ENCODE measurements at regions not wholly inside any gene's neighbourhood (a gene's known extent, or its start where the extent isn't known, plus 50 kb on each side); places are given as distances from the start of the nearest gene placed in this dataset.

DNA sequence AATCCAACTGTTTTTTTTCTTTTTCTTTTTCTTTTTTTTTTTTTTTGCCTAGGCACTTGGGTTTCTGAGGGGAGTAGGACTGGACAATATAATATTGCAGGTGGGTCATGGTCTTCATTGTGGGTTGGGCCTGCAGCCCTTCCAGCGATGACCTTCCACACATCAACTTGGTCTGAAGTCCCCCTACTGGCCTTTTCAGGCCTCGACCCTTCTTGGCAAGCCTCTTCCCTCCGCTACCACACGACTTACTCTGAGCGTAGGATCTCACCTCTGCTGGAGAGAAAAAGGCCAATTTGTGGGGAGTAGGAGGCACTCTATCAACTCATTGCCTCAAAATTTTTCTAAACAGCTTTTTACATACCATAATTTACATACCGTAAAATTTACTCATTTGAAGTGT is 51.1 kb upstream of the GRIK3 start:
- DNase-seq, result no peak

GRCh38 chr1:37089750-37090149 is 55.4 kb upstream of the GRIK3 start:
- DNase-seq, result no peak

DNA sequence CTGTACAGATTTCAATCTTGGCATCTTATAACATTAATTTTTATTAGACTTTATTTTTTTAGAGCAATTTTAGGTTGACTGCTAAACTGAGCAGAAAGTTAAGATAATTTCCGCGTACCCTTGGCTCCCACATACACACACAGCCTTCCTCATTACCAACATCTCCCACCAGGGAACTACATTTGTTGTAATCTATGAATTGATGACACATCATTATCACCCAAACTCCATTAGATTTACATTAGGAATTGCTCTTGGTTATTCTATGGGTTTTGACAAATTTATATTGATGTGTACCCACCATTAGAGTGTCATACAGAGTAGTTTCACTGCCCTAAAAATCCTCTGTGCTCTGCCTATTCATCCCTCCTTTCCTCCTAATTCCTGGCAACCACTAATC is 56.4 kb upstream of the GRIK3 start:
- no peak for DNase-seq

DNA sequence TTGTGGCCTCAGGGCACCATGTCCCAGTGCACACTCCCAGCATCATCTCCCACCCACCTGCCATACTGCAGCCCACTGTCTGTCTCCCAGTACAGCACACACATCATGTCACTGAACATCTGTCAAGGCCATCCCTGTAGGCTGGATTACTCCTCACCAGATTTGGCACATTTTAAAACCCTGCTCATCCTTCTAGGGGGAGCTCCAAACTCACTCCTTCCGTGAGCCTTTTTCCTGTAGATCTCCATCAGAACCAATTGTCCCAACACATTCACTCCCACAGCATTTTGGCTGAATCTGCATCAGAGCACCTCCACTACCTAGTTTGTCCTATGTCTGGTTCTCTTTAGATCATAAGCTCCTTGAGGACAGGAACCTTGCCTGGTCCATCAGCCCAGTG is 58.6 kb upstream of the GRIK3 start:
- DNase-seq, result no peak

- DNase-seq, result peak; percentile 63
These were observed 60.0 kb upstream of the GRIK3 start for GRCh38 chr1:37094302-37094701.

GRCh38 chr1:37096523-37096922 is 62.2 kb upstream of the GRIK3 start:
- no peak for DNase-seq

DNA sequence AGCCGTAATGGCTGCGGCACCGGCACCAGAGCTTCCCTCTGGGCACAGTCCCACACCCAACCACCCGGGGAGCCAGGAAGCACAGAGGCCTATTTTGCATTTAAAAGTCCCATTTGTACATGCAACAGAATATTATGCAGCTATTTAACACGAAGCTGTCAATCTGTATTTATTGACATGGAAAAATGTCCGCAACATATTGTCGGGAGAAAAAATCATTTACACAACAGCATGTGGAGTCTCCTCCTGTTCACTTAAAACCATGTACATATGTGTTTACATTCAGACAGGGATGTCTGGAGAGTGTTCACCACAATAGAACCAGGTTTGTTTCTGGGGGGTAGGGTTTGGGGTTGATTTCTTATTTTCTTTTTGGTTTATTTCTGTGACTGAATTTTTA is 63.4 kb upstream of the GRIK3 start:
- no peak for DNase-seq

GRCh38 chr1:37098237-37098636 is 63.9 kb upstream of the GRIK3 start:
- DNase-seq, result no peak

DNA sequence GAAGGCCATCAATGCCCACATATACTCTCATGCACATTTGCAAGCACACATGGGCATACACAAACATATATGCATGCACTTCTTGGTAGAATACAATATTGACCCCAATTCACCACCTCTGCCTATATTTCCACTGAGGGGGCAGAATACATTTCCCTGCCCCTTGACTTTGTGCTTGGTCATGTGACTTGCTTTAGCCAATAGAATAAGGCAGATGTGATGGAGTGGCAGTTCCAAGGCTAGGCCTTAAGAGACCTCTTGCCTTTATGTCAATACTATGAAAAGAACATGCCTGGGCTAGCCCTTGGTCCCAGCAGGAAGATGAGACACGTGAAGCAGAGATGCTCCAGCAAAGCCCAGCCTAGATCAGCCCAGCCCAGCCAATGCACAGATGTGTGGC is 66.0 kb upstream of the GRIK3 start:
- DNase-seq, result no peak

- no peak for DNase-seq
These were observed 68.5 kb upstream of the GRIK3 start for GRCh38 chr1:37102656-37103382.

DNA sequence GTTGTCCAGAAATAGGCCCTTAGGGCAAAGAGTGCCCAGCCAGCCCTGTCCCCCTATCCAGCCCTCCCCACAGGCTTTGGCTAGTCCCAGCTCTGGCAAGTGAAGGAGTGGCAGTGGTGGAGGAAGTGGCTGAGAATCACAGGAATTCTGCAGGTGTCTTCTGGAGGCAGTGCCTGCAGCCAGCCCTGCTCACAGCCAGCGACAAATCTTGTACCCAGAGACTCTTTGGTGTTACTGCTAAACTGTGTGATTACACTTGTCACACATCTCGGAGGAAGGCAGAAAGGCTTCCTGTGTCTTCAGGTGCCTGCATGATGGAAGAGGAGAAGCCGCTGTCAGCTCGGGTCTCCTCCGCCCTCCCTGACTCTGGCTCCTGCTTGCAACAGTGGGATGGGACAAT is 71.6 kb upstream of the GRIK3 start:
- no peak for DNase-seq

DNA sequence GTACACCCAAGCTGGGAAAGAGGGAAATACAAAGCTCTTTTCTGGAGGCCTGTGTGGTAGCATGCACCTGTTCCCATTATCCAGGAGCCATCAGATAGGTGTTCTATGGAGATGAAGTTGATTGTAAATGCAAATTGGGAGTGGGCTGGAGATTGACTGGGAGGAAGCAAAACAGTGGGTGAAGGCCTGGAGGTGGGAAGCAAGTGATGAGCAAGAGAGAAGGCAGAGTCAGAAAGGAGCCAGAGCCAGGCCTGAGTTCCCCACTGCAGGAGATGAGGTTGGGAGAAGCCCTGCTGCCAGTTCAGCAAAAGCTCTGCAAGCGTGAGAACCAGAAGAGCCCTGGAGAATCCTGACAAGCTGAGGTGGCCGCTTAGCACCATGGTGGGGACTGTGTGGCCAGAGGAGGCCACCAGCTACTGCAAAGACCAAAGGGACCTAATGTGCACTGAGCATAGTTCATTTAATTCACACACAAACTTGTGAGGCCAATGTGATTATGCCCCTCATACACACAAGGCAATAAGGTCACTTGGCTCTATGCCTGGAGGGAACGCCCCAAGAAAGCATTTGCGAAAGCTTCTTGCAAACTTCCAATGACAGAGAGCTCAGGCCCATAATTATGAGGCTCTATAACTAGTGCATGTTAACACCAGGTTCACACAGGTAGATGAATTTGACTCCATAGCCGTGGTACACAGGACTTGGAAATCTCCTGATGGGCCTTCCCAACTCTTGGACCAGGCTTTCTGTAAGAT is 73.0 kb upstream of the GRIK3 start:
- no peak for DNase-seq

DNA sequence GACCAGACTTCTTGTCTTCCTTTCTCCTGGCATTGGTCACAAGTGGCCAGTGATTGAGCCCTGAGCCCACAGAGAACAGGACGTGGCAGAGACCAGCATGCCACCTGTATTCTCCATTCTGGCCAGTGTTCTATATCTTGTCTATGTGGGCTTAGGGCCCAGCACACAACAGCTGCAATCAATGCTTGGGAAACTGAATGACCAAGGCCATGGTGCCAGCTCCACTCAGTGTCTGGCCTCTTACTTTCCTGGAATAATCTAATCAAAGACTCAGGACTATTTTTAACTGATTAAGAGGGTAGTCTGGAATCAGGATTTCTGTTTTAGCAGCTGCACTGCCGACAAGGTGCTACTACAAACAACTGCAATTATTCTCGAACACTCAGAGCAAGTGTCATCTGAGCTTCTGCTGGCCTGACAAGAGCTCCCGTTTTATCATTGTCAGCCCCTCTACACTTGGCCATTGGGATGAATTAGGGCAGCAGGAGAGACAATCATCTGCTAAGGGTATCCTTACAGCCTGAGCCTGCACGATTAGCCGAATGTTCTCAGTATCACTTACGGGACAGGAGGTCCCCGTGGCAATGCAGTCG is 74.4 kb upstream of the GRIK3 start:
- DNase-seq, result no peak

DNA sequence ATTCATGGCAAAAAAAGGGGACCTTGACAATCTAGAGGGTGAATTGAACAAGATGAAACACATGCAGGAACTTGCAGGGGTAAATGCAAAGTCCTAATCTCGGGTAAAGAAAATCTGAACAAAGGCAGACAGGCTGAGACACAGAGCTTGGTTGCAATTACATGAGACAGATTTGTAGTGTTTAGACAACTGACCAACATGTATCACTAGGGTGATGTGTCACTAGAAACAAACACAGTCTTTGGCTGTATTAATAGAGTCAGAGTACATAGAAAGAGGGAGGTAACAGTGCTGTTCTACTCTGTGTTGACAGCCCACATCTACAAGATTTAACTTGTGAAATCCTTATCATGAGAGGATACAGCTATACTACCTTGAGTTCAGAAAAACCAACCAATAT is 78.1 kb upstream of the GRIK3 start:
- no peak for DNase-seq

- no peak for DNase-seq
These were observed 79.1 kb upstream of the GRIK3 start for GRCh38 chr1:37113285-37113997.

DNA sequence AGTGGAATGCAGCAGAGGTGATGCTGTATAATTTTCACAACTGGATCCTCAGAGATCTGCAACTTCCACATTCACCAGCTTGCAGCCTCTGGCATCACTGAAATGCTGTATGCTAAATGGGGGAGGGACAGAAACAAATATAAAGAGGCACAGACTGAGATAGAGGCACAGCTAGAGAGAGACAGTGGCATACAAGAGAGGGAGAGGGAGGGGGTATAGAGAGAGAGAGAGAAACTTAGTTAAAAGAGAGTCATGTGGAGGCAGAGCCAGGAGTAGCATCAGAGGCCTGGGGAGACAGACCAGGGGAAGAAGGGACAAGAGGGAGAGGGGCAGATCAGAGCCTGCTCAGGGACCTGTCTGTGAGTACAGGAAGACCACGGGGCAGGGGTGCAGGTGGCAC is 84.5 kb upstream of the GRIK3 start:
- no peak for DNase-seq

- DNase-seq, result no peak
These were observed 86.0 kb upstream of the GRIK3 start for GRCh38 chr1:37120279-37120678.

- DNase-seq, result no peak
These were observed 89.2 kb upstream of the GRIK3 start for GRCh38 chr1:37123276-37124115.

DNA sequence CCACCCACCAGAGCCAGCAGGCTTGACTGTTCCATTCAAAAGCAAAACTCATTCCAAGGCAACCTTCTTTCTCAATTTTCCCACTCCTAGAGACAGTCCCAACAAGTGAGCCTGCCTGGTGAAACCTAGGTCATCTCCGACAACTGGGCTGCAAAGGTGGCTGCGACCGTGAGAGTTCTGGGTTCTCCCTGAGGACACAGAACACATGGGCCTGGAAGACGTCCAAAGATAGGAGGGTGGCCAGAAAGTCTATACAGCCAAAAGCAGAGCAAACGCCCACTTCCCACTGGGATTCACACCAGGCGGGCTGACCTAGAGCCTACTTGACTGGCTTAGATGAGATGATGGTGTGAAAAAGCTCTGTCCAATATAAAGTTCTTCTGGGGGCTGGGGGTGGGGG is 90.2 kb upstream of the GRIK3 start:
- no peak for DNase-seq

- no peak for DNase-seq
These were observed 91.0 kb upstream of the GRIK3 start for GRCh38 chr1:37125295-37125694.

DNA sequence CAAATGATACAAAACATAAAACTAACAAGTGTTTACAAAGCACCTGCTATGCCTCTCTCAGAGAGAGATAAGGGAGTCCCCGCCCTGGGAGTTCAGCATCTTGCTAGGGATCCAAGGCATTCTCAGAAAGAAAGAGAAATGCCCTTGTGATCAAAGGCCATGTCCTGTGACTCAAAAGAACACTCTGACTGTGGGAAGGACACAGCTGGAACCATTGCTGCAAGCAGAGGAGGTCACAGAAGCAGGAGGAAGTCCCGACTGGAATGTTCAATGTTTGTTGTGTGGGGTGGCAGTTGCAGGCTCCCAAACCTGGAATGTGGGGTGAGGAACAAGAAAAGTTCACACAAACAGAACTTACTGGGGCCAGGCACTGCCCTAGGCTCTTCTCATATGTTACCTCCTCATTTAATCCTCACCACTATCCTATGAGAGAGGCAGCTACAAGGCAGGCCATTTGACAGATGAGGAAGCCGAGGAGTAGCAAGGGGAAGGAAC is 93.0 kb upstream of the GRIK3 start:
- no peak for DNase-seq

DNA sequence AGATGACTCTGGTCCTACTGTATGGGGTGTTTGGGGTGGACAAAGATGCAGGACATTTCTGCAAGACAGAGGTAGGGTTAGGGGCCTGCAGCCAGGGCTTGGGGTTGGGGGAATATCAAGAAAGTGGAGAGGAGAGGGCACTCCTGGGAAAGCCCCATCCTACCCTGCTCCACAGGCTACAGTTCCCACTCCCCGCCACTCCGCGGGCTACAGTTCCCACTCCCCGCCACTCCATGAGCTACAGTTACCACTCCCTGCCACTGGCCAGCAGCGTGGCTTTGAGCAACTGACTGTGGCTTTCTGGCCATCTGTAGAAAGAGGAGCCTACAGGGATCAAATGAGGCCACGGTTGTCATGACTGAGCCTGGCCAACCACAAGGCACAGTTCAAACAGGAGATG is 93.8 kb upstream of the GRIK3 start:
- DNase-seq, result no peak
